ENCODE measurements at regions not wholly inside any gene's neighbourhood (a gene's known extent, or its start where the extent isn't known, plus 50 kb on each side); places are given as distances from the start of the nearest gene placed in this dataset.
"Not testable (repeated sequence)": the region's sequence is repeated elsewhere in the genome, so short reads cannot be mapped to it uniquely, and the experiment has no call there.

GRCh38 chr4:32932156-32932555 is 2212.0 kb downstream of the PCDH7 start:
- H3K4me1 Mint-ChIP-seq = no peaks in the 10 kb centered on the region
- no peak overlapping the region for H3K27ac Mint-ChIP-seq
- H3K36me3 Mint-ChIP-seq = no peaks in the 10 kb centered on the region
- H3K27ac ChIP-seq (ENCODE audit: low read length) = no peak overlapping the region
- H3K4me1 ChIP-seq (ENCODE audit: control insufficient read depth, insufficient read depth, low read length) = no peaks in the 10 kb centered on the region
- peaks cover 7 to 12% of the 10 kb centered on the region in 2 donors for H3K9me3 Mint-ChIP-seq
- H3K4me3 ChIP-seq (ENCODE audit: low read length) = no peak overlapping the region
- ATAC-seq = no peak
- H3K27me3 ChIP-seq (ENCODE audit: control insufficient read depth, insufficient read depth, low read length) = no peaks in the 10 kb centered on the region
- H3K9me3 ChIP-seq (ENCODE audit: control insufficient read depth, insufficient read depth, low read length) = no peaks in the 10 kb centered on the region
- H3K4me3 Mint-ChIP-seq = no peak overlapping the region
- intact Hi-C loops (cut with micrococcal nuclease) = no loop called here
- no peaks in the 10 kb centered on the region for H3K27me3 Mint-ChIP-seq (ENCODE audit: low read depth in 2 of 2)
- H3K36me3 ChIP-seq (ENCODE audit: control insufficient read depth, insufficient read depth, low read length) = no peaks in the 10 kb centered on the region
- no peak for DNase-seq
- TF ChIP-seq CTCF (IDR thresholded peaks at IDR 0.05) = no peak

GRCh38 chr4:32939222-32939621 is 2219.1 kb downstream of the PCDH7 start:
- ATAC-seq; H3K9me3 ChIP-seq (ENCODE audit: control insufficient read depth, insufficient read depth, low read length); H3K4me1 ChIP-seq (ENCODE audit: control insufficient read depth, insufficient read depth, low read length); H3K4me1 Mint-ChIP-seq; H3K4me3 Mint-ChIP-seq; DNase-seq; H3K36me3 Mint-ChIP-seq; H3K4me3 ChIP-seq (ENCODE audit: low read length); H3K27me3 ChIP-seq (ENCODE audit: control insufficient read depth, insufficient read depth, low read length); H3K27ac ChIP-seq (ENCODE audit: low read length); intact Hi-C loops (cut with micrococcal nuclease); H3K27me3 Mint-ChIP-seq (ENCODE audit: low read depth in 2 of 2); H3K27ac Mint-ChIP-seq; H3K36me3 ChIP-seq (ENCODE audit: control insufficient read depth, insufficient read depth, low read length): not testable (repeated sequence)
- H3K9me3 Mint-ChIP-seq = peaks cover 16 to 17% of the 10 kb centered on the region in 2 donors

GRCh38 chr4:32950866-32951265 is 2230.7 kb downstream of the PCDH7 start:
- H3K4me3 Mint-ChIP-seq = no peak overlapping the region
- DNase-seq (no peak), ATAC-seq (no peak)
- Histone ChIP-seq H3K27ac (ENCODE audit: low read length) (no peak overlapping the region), H3K4me1 (ENCODE audit: control insufficient read depth, insufficient read depth, low read length) (no peaks in the 10 kb centered on the region), H3K4me3 (ENCODE audit: low read length) (no peak overlapping the region), H3K9me3 (ENCODE audit: control insufficient read depth, insufficient read depth, low read length) (no peaks in the 10 kb centered on the region), H3K27me3 (ENCODE audit: control insufficient read depth, insufficient read depth, low read length) (no peaks in the 10 kb centered on the region), H3K36me3 (ENCODE audit: control insufficient read depth, insufficient read depth, low read length) (no peaks in the 10 kb centered on the region)
- H3K4me1 Mint-ChIP-seq = no peaks in the 10 kb centered on the region
- WGBS (ENCODE audit: insufficient coverage) = 94% methylated on average over 3 of the region's 3 CpGs
- TF ChIP-seq CTCF (IDR thresholded peaks at IDR 0.05) = no peak
- H3K36me3 Mint-ChIP-seq = peaks cover 17% of the 10 kb centered on the region
- H3K27ac Mint-ChIP-seq = no peak overlapping the region
- H3K27me3 Mint-ChIP-seq (ENCODE audit: low read depth in 2 of 2) = no peaks in the 10 kb centered on the region
- peaks cover 22 to 41% of the 10 kb centered on the region in 2 donors for H3K9me3 Mint-ChIP-seq
- intact Hi-C loops (cut with micrococcal nuclease) = no loop called here

- H3K4me3 Mint-ChIP-seq = no peak overlapping the region
- 82% methylated on average over 2 of the region's 2 CpGs for WGBS (ENCODE audit: insufficient coverage)
These were observed 2238.4 kb downstream of the PCDH7 start for GRCh38 chr4:32958586-32958985.

More at GRCh38 chr4:32958586-32958985, 2238.4 kb downstream of the PCDH7 start:
- DNase-seq (no peak), ATAC-seq (no peak)
- no peaks in the 10 kb centered on the region for H3K4me1 Mint-ChIP-seq
- no peak overlapping the region for H3K4me3 ChIP-seq (ENCODE audit: low read length)
- H3K36me3 Mint-ChIP-seq = no peaks in the 10 kb centered on the region
- H3K4me1 ChIP-seq (ENCODE audit: control insufficient read depth, insufficient read depth, low read length) = no peaks in the 10 kb centered on the region
- no peaks in the 10 kb centered on the region for H3K36me3 ChIP-seq (ENCODE audit: control insufficient read depth, insufficient read depth, low read length)
- intact Hi-C loops (cut with micrococcal nuclease) = no loop called here
- H3K27me3 ChIP-seq (ENCODE audit: control insufficient read depth, insufficient read depth, low read length) = no peaks in the 10 kb centered on the region
- H3K9me3 ChIP-seq (ENCODE audit: control insufficient read depth, insufficient read depth, low read length) = no peaks in the 10 kb centered on the region
- TF ChIP-seq CTCF (IDR thresholded peaks at IDR 0.05) = no peak
- no peak overlapping the region for H3K27ac ChIP-seq (ENCODE audit: low read length)
- H3K9me3 Mint-ChIP-seq = peaks cover 15 to 17% of the 10 kb centered on the region in 2 donors
- no peak overlapping the region for H3K27ac Mint-ChIP-seq
- H3K27me3 Mint-ChIP-seq (ENCODE audit: low read depth in 2 of 2) = no peaks in the 10 kb centered on the region

Measured in natural killer cell (primary cell).